HG03469 (cell line): ENCODE measurements at regions not wholly inside any gene's neighbourhood (a gene's known extent, or its start where the extent isn't known, plus 50 kb on each side); places are given as distances from the start of the nearest gene placed in this dataset.

ENCODE experiments used
- ATAC-seq: cut with Tn5 transposase; IDR thresholded peaks from one replicate; pipeline ENCODE4 v1.9.1; 2021; ENCODE audit warnings: mild to moderate bottlenecking, moderate library complexity, moderate number of reproducible peaks; ENCODE audit not compliant: unreplicated experiment

DNA sequence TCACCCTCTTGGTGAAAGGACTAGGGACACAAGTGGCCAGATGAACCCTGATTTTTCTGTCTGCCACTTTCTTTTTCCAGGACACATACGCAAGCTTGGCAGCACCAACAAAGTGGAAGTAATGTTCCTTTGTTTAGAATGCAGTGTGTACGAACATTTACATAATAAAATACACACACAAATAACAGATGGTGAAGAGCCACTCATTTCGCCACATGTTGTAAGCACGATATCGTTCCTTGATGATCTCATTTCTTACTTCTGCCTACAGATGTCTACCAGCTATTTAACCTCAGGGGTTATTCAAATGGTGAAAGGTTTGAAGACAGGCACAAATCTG lies 670.2 kb upstream of the CXADR start:
- ATAC-seq, result no peak

DNA sequence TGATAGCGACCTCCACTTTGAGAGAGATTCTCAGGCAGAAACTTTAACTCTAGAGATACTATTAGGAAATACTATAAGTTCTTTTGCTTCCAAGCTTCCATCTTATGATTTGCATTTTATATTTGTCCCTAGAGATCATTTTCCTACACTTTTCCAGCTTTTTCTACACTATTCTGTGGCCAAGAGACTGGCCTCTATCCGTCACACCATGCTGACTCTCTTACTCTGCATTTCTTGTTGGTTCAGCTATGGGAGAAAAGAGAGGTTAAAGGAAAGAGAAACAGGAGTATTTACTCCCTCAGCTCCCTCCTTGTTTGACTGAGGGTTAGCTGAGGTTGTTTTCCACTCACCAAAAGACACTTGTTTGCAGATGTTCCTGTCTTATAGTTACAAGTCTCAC lies 665.6 kb upstream of the CXADR start:
- no peak for ATAC-seq

DNA sequence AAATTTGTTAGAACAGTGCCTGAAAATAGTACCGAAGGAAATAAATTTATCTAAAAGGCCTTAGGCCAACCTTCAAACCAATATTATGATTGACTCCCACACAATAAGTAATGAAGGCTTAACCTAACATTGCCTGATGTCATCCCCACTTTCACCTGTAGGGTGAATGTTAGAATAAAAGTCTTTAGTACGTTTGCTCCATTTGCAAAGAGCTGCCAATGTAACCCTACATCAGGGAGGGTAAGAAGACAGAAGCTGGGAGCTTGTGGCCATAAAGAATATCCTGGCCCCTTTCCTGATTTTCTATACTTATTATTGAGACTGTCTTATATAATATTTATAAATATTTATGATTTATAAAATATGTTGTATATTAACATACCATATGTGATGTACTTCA lies 661.8 kb upstream of the CXADR start:
- ATAC-seq, result no peak

DNA sequence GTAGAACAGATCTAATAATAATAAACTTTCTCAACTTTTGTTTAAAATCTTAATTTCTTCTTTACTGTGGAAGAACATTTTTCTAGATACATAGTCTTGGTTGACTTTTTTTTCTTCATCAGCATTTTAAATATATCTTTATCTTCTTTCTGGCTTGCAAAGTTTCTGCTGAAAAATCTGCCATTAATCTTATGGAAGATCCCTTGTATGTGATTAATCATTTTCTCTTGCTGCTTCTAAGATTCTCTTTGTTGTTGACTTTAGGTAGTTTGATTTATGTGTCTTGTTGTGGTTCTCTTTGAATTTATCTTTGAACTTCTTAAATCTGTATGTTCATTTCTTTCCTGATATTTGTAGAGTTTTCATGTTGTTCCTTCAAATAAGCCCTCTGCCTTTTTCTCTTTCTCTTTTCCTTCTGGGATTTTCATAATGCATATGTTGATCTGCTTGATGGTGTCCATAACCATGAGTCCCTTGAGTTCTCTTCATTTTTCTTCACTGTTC lies 657.6 kb upstream of the CXADR start:
- ATAC-seq, result no peak

DNA sequence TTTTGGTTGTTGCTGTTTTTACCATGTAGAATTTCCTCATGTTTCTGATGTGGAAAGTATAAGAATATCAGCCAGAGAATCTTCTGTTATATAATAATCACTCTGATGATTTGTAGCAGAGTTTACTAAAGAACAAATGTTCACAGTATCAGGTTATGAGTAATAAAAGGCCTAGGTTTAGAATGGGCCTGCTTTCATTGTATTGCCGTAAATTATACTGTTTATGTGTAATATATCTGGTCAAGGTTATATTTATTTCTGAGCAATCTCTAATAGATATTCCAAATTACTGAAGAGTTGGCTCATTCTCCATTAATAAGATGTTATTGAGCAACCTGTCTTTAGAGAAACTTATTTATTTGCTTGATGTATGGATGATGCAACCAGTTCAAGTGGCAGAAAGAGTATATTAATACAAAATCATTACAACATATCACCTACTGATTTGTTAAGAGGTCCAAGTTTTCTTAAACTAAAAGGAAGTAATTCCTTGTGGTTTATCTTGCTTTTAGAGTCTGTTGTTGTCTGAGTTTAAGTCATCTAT lies 649.4 kb upstream of the CXADR start:
- no peak for ATAC-seq

DNA sequence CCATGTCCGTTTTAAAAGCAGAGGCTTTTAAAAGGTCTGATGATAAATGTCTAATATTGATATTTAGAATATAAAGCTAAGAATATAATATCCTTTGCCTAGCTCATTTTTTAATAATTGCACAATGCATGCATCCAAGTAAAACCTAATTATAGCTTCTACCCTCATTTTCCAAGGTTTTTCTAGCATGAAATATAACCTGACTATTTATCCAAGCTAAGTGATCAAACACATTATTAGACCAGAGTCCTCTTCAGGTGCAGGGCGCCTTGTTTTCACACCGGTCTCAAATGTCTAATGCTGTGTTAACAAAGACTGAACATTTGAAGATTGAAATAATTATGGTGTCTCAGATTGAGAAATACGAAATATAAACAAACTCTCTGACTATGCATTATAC lies 648.9 kb upstream of the CXADR start:
- ATAC-seq, result no peak

DNA sequence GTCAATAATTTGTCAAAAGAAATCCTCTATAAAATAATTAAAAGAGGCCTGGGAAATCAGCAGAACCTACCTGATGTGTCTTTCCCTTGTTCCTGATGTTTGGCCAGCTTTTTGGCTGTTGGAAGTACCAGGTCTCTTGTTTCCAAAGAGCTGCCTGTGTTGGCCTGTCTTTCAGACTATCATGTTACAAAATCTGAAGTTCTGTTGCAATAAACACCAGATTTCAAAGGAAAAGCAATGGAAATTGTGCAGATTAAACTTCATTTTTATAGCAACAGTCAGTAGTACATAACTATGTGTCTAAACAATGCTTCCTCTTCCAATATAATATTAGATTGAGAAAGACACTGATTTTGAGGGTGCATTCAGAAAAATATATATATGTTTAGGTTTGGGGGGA lies 647.2 kb upstream of the CXADR start:
- no peak for ATAC-seq

DNA sequence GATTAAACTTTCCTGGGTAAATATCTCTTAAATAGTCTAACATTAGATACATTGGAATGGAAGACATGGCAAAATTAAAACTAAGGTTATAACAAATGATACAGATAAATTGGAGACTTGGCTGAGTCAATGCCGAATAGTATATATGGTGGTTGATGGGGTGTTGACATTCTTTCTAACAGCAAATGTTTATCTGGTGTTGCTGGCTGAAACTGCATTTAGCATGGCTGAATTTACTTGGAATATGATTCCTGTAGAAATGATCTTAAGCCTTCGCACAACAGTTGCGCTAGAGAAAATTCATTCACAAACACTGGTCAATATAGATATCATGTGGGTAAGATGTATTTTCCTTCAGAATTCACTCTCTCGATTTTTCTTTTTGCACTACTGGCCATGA lies 646.0 kb upstream of the CXADR start:
- no peak for ATAC-seq

DNA sequence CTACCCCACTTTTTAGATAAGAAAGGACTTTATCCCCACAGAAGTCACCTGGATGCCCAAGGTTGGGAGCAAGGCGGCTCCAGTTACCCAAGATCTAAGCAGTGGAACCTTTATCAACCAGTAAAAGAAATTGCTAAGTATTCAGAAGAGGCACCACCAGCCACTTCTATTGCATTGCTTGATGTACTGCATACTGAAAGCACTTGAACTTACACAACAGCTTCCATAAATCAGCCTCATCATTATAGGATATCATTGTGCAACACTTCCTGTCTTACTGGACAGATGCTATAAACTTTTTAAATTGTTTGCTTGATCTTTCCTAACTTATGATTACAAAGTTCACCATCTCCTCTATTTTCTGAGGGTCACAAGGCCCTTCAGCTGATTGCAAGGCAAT lies 642.7 kb upstream of the CXADR start:
- ATAC-seq, result no peak

DNA sequence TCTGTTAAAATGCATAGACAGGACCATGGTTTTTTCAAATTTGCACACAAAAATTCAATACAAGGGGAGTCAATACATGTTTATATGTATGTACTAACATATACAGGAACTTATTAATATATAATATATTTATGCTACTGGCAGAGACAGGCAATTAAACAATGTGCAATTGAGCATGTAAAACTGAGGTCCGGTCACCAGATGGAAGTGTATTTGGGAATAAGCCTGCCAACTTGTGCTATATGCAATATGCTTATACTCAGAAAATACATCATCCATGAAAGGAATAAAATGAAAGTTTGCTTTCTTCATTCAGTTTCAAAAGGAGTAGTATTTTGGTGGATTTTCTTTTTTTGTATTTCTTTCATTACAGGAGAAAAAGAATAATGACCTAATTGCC lies 640.2 kb upstream of the CXADR start:
- ATAC-seq, result no peak

DNA sequence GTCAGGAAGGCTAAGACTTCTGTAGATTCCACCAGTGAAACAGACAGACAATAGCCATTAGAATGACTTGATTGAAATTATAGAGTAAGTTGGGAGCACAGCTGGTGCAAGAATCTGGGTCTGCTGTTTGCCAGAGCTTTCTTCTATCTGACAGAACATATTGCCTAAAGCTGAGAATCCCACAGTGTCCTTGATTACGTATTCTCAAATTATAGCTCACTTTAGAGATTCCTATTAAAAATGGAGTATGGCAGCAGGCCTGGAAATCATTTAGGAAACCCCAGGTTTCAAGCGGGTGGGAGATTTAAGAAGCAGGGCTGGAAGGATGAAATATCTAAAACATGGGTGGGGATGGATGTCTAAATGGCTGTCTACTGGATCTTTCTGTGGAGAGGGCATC lies 639.7 kb upstream of the CXADR start:
- ATAC-seq, result no peak

DNA sequence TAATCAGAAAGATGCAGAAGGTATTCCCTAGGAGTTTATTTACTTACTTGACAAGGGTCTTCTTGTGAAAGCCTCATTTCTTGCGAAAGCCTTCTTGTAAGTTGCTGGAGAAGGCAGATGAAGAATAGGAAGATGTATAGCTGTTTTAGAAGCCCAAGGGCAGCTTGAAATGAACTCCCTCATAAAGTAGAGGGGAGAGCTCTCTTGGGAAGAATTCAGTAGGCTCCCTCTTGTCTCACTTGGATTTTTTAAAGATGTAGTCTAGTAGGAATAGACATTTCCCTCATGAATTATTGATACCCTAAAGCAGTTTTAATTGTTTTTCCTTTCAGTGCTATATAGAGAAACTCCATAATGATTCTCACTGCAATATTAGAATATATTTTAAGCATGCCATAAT lies 639.2 kb upstream of the CXADR start:
- ATAC-seq, result no peak

DNA sequence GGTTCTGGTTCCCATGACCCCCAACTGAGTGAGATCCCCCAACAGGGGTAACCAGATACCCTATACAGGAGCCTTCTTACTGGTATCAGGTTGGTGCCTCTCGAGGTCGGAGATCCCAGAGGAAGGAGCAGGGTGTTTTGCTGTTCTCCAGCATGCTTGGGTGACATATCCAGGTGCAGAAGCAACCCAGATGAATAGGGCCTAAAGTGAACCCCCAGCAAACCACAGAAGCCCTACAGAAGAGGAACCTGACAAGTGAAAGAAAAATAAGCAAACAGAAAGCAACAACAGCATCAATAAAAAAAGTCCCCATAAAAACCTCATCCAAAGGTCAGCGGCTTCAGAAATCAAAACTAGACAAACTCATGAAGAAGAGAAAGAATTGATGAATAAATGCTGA lies 633.4 kb upstream of the CXADR start:
- ATAC-seq, result no peak

DNA sequence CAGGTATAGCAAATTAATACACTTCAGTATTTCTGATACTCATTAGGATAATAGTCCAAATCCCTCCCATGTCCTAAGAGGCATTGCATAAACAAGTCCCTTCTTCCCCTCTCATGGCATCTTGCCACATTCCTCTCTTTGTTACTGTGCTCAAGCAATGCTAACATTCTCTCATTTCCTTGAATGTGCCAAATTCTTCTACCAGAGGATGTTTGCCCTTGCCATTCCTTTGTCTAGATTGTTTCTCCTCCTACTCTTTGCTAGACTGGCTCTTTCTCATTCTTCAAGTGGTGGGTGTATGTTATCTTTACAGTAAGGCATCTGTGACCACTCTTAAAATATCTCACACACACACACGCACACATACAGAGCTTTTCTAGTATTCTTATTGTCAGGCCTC lies 621.0 kb upstream of the CXADR start:
- ATAC-seq, result no peak

DNA sequence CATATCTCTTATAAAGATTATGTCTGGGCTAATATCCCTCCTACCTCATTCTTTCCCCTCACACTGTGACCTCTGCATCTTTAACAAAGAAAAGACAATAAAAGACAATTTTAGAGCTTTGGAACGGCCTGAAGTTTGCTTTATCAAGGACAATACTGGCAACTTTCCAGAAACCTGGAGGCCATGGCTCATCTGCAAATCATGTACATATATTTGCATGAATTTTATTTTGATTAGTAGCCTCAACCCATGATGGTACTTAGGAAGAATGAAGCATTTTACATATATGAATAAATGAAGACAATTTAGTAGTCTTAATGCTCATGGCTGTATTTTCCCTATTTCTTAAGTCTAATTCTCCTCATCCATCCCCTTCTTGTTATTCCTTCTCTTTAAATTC lies 612.2 kb upstream of the CXADR start:
- no peak for ATAC-seq

DNA sequence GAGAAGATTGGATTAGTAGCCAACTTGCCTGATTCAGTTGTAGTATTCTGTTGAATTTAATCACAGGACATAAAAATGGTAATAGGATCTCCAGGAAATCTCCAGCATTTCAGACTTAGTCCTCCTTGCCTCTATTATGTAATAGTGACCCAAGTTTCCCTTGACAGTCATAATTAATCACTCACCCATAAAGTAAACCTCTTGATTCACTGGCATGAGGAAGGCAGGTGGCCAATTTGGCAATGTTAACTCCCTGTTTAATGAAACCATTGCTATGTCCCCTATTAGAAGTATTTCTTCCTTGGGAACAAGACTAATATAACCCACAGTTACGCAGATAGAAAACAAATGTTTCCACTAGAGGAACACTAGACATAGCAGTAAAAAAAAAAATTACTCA lies 604.8 kb upstream of the CXADR start:
- no peak for ATAC-seq

DNA sequence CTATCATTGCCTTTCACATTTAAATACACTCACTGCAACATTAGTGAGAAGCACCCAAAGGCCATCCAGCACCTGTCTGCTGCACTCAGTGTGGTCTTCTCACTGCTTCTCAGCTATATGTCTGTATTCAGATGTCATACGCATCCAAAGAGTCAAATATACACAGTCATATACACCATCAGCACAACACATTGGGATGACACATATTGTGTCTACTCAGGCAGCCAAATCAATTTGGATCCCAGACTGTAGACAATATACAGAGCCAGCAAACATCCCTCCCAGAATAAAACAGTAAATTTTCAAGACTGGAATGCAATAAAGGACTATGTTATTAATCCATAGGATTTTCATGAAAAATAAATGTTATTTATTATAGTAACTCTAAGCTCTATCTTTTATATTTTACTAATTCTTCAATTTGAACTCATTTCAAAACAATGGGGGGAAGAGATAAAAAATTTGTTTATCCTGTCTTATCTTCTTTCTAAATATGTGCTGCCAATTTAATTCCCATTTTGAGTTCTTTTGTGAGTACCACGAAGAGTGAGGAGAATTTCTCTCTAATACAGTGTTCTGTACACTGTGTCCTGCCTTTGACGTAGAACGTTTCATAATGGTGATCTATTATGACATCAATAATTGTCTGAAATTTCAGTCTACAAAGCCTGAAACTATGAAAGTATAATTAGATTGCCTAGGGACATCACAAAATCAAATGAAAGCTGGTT lies 602.2 kb upstream of the CXADR start:
- no peak for ATAC-seq

DNA sequence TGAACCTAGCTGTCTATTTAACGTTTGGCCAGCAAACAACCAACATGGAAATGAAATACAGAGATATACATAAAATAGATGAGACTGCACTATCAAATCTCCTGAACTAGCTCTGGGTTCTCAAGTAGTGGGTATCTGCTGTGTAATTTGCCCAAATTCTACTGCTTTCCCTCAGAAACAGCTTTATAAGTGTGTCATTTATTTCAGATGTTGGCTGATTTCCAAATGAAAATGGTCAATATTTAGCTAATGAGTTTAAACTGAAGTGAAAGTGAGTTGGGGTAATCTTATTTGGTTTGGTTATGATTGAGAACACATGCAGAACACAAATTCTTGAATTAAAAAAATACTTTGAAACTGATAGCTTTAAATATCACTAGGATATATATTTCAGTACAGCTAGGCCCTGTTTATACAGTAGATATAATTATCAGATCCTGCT lies 601.7 kb upstream of the CXADR start:
- ATAC-seq, result no peak

DNA sequence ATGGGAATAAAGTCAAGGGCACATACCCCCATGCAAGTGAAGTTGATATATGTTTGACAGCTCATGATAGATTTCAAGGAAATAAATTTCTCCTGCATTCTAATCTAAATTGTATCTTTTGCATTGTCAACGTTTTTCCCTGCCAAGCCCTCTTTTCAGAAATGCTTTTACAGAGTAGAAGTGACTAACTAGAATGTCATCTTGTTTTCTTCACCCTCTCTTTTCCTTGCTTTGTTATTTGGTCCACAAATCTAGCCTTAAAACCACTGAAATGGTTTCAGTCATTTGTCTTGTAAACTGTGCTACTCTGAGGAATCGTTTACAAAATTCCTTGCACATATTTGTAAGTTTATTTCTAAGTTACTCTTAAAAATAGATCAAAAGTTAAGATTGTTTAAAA lies 600.8 kb upstream of the CXADR start:
- no peak for ATAC-seq

DNA sequence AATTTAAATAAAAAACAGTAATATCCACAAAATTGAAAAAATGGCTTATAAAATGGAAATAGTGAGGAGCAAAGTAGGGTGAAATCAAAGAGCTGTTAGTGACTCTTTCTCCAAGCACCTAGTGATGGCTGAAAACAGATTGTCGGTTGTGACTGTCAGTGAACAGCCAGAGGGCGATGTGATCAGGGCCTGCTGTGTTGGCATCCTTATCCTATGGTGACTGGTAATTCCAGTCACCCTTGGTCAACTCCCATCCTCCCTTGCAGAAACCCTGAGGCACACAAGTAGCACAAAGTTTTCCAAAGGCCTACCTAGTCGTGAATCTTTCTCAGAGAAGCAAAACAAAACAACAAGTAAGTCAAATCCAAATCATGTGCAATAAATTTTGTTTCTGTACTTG lies 599.8 kb upstream of the CXADR start:
- ATAC-seq, result no peak

DNA sequence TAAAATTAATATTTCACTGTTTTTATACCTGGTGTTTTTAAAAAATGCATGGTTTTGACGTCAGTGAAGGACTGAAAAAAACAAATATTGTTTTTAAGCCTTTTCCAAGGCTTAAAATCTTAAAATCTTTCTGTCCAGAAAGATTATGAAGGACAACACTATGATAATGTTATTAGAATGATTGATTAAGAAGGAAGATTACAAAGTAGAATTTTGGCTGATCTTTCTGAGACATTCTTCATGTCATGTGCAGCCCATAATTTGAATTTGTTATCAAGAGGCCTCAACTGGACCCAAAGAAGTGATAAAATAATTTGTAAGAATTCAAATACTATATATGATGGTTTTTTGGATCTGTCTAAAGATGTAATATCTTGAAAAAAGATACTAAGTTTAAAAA lies 584.4 kb upstream of the CXADR start:
- no peak for ATAC-seq

DNA sequence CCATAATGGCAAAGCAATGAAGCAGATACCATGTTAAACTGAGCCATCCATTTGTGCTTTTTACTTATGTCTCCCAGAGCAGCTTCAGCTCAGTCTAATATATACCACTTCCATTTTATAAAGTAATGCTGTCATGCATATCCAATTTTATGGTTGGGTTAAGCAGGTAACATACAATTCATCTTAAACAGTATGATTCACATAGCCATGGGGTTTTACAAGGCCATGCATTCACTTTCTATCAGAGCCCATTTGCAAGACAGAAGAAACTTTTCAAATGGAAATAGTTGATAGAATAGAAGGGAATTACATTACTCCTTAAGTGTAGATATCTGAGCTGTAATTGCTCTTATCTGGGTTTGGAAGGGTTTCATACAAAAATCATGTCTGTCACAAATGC lies 580.5 kb upstream of the CXADR start:
- ATAC-seq, result no peak

DNA sequence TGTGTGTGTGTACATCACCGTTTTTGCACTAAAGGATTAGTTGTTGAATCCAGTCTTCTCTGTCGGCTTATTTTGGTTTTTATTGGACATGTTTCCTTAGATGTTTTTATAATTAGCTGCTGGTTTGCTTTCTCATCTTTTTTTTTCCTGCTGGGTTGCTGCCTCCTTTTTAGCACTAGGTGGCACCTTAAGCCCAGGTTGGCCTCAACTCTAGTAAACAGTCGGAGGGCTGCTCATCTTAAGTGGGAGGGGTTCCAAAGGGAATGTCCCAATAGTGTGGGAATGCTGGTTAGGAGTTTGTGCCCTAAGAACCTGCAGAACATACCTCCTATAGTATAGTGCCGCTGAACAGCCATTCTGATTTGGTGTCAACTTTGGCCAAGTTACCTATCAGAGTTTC lies 570.1 kb upstream of the CXADR start:
- no peak for ATAC-seq
